Activated CD4-positive, alpha-beta T cell treated with anti-CD3 and anti-CD28 coated beads, Interleukin-2, amount 50 U/mL, for 24 hours (primary cell): ENCODE measurements at regions not wholly inside any gene's neighbourhood (a gene's known extent, or its start where the extent isn't known, plus 50 kb on each side); places are given as distances from the start of the nearest gene placed in this dataset.

Experiments used
- DNase-seq, 2 donors: peaks; one replicate each; pipeline ENCODE4 v3.0.0-alpha.2; 2020; ENCODE audit warnings: low read depth in 1 of 2, low spot score in 1 of 2

- DNase-seq = no peak
Measured at GRCh38 chr5:124332273-124332672, 414.2 kb downstream of the ZNF608 start.

GRCh38 chr5:124330595-124331220 is 415.7 kb downstream of the ZNF608 start:
- DNase-seq = no peak

GRCh38 chr5:124328201-124328600 is 418.2 kb downstream of the ZNF608 start:
- DNase-seq = no peak

GRCh38 chr5:124318661-124319060 is 427.8 kb downstream of the ZNF608 start:
- no peak for DNase-seq

GRCh38 chr5:124317451-124317850 is 429.0 kb downstream of the ZNF608 start:
- no peak for DNase-seq

- no peak for DNase-seq
Measured at GRCh38 chr5:124315741-124316415, 430.6 kb downstream of the ZNF608 start.

- no peak for DNase-seq
Measured at GRCh38 chr5:124310453-124310852, 436.0 kb downstream of the ZNF608 start.

- no peak for DNase-seq
Measured at GRCh38 chr5:124309241-124309980, 437.0 kb downstream of the ZNF608 start.

- no peak for DNase-seq
Measured at GRCh38 chr5:124303366-124303765, 443.1 kb downstream of the ZNF608 start.

GRCh38 chr5:124302533-124302932 is 443.9 kb downstream of the ZNF608 start:
- DNase-seq = no peak

GRCh38 chr5:124301850-124302249 is 444.6 kb downstream of the ZNF608 start:
- no peak for DNase-seq

- no peak for DNase-seq
Measured at GRCh38 chr5:124300815-124301621, 445.4 kb downstream of the ZNF608 start.

- no peak for DNase-seq
Measured at GRCh38 chr5:124297826-124298225, 448.6 kb downstream of the ZNF608 start.

- DNase-seq = no peak
Measured at GRCh38 chr5:124292322-124292855, 454.1 kb downstream of the ZNF608 start.

GRCh38 chr5:124289641-124290311 is 456.7 kb downstream of the ZNF608 start:
- no peak for DNase-seq

GRCh38 chr5:124289130-124289529 is 457.3 kb downstream of the ZNF608 start:
- DNase-seq = no peak

GRCh38 chr5:124287813-124288212 is 458.6 kb downstream of the ZNF608 start:
- DNase-seq = no peak

- no peak for DNase-seq
Measured at GRCh38 chr5:124285733-124286132, 460.7 kb downstream of the ZNF608 start.

GRCh38 chr5:124285071-124285470 is 461.4 kb downstream of the ZNF608 start:
- DNase-seq = no peak

- no peak for DNase-seq
Measured at GRCh38 chr5:124283031-124283430, 463.4 kb downstream of the ZNF608 start.

- DNase-seq = no peak
Measured at GRCh38 chr5:124280079-124280478, 466.4 kb downstream of the ZNF608 start.
